GM12865 (cell line): ENCODE measurements at regions not wholly inside any gene's neighbourhood (a gene's known extent, or its start where the extent isn't known, plus 50 kb on each side); places are given as distances from the start of the nearest gene placed in this dataset.

Experiments
- DNase-seq: peaks from one replicate; pipeline ENCODE4 v3.0.0; 2010; ENCODE audit warnings: low read depth
- H3K4me3 ChIP-seq: 2 replicates; pipeline ENCODE4 v1.5.1; 2011; ENCODE audit warnings: mild to moderate bottlenecking, low read depth, low read length, control low read depth
- TF ChIP-seq, protein P1 (sequence below): IDR thresholded peaks from 2 replicates; pipeline ENCODE4 v1.5.1; 2011; ENCODE audit warnings: low read length, control low read depth, low read depth, inconsistent platforms; ENCODE audit not compliant: insufficient read depth; ENCODE audit errors: missing control alignments

DNA sequence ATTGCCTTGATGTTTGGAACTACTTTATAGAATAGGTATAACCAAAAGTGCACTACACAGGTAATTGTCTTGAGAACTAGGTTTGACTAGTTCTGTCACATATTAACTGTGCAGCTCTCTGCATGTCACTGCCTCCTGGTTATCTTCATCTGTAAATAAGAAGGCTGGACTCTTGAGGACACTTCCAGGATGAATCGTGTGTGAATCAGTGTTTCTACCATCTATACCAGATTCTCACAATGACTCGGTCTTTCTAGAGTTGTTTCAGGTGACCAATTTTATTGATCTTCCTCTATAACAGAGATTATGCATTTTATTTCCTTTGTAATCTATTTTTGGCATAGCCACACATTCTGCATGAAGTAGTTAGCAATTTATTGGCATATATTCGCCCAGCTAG lies 1181.0 kb upstream of the TENM4 start:
- no peak overlapping the region for H3K4me3 ChIP-seq
- no peak for DNase-seq
- TF ChIP-seq, protein P1, sequence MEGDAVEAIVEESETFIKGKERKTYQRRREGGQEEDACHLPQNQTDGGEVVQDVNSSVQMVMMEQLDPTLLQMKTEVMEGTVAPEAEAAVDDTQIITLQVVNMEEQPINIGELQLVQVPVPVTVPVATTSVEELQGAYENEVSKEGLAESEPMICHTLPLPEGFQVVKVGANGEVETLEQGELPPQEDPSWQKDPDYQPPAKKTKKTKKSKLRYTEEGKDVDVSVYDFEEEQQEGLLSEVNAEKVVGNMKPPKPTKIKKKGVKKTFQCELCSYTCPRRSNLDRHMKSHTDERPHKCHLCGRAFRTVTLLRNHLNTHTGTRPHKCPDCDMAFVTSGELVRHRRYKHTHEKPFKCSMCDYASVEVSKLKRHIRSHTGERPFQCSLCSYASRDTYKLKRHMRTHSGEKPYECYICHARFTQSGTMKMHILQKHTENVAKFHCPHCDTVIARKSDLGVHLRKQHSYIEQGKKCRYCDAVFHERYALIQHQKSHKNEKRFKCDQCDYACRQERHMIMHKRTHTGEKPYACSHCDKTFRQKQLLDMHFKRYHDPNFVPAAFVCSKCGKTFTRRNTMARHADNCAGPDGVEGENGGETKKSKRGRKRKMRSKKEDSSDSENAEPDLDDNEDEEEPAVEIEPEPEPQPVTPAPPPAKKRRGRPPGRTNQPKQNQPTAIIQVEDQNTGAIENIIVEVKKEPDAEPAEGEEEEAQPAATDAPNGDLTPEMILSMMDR, result no peak

DNA sequence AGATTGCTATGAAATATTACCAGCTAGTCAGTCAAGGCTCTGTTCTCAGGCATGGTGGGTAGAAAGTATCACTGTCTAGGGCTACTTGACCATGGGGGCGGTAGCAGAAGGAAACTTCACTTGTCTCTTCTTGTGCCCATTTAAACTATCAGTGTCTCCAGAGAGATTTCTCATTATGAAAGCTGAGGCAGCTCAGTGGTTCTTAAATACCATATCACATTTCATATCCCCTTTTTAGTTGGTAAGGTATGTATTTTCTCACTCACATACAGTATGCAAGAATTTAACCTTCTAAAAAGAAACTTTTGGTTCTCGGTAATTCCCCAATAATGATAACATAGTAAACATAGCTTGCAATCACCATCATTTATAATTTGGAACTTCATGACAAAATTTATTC lies 1180.0 kb upstream of the TENM4 start:
- no peak for DNase-seq
- TF ChIP-seq, protein P1, result no peak

DNA sequence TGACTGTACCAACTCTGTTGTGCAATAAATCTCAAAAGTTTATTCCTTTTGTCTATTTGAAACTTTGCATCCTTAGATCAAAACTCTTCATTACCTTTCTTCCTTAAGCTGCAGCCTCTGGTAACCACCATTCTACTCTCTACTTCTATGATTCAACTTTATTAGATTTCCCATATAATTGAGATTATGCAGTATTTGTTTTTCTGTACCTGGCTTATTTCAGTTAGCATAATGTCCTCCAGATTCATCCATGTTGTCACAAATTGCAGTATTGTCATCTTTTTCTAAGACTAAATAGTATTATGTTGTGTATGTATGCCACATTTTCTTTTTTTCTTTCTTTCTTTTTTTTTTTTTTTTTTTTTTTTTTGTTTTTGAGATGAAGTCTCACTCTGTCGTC lies 1176.3 kb upstream of the TENM4 start:
- TF ChIP-seq, protein P1, result no peak
- H3K4me3 ChIP-seq, result no peak overlapping the region
- DNase-seq, result no peak

More for the DNA sequence above, 1180.0 kb upstream of the TENM4 start:
- no peak overlapping the region for H3K4me3 ChIP-seq

DNA sequence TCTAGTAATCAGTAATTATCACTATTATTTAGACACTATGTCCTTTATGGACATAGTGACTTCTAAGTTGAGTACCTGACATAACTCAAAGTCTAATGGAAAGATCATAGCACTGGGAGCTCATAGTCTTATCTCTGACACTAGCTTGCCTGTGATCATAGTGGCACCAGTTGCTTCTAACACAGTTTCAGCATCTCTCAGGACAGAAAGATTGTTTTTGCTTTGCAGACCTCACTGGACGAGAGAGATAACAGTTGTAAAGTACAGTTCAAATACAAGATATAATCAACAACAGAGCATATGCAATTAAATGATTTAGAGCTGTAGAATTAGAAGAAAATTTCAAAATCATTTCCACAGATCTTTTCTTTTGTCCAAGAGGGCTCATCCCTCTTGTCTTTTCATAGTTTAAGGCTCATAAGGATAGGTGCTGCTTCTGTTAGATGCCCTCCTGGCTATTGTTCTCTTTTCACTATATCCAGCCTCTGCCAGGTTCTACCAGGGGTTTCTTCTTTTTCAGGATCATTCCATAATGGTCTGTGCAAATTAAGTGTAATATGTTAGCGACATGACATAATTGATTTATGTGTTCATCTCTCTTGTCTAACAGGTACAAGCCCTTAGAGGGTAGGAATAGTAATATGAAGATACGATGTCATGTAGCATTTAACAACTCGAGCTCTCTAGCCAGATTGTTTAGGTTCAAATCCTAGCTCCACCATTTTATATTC lies 1175.4 kb upstream of the TENM4 start:
- DNase-seq, result no peak
- H3K4me3 ChIP-seq, result no peak overlapping the region
- TF ChIP-seq, protein P1, result no peak

DNA sequence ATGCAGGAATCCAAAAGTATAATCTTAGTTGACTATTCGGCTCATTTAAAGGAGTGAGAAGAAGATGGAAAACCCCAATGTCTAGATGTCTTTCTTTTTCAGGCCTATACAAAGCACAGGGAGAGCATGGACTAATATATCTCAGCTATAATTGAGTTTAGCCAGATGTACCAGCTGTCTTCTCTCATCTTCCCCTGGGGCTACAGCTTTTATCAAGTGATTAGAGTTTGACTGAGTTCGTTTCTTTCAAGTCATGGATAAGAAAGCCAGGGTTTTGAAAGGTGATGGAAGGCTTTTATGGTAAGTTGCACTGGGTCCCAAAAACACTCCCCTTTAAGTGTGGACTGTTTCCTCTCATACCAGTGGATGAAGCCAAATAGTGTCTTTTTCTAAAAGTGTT lies 1172.8 kb upstream of the TENM4 start:
- TF ChIP-seq, protein P1, result no peak
- DNase-seq, result no peak
- H3K4me3 ChIP-seq, result no peak overlapping the region

DNA sequence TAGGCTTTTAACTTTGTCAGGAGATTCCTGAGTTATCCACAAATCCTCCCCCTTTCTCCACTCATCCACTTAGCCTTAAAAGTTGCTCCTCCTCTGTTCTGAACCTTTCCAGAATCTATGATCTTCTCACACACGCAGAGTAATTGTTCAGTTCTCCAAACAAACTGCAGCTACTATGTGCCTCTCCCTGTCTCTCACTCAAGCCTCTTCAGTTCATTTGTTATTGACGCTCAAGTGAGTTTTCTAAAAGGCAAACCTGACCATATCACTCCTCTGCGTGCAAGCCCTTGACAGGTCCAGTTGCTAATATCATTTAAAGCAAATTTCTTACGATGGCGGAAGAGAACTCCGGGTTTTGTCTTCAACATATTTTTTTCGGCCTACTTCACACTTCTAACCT lies 1169.7 kb upstream of the TENM4 start:
- no peak for DNase-seq
- H3K4me3 ChIP-seq, result no peak overlapping the region
- TF ChIP-seq, protein P1, result no peak

DNA sequence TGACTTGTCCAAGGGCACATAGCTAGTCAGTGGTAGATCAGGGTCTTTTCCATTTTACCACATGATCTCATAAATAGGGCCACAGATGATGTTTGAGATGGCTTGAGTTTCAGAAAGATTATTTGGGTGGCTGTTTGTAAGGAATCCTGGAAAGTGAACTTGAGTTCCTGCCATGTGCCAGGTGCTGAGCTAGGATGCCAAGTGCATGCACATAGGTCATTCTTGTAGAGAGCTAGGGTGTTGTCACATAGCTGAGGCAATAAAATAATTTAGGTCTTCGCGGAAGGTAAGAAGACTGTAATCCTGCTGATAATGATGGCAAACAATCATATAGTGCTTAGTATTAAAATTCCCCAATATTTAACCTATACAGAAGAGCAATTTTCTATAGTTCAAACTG lies 1162.6 kb upstream of the TENM4 start:
- TF ChIP-seq, protein P1, result no peak
- no peak overlapping the region for H3K4me3 ChIP-seq
- DNase-seq, result no peak
